Inflammatory macrophage treated with lipopolysaccharide for 1 hour (primary cell): ENCODE measurements at regions not wholly inside any gene's neighbourhood (a gene's known extent, or its start where the extent isn't known, plus 50 kb on each side); places are given as distances from the start of the nearest gene placed in this dataset.

Experiments used
- DNase-seq, 2 donors: peaks; one replicate each; pipeline ENCODE4 v3.0.0-alpha.2; 2020 to 2022

- DNase-seq: no peak
Observed at GRCh38 chr4:164441109-164441508, 312.8 kb upstream of the SMIM31 start.

DNA sequence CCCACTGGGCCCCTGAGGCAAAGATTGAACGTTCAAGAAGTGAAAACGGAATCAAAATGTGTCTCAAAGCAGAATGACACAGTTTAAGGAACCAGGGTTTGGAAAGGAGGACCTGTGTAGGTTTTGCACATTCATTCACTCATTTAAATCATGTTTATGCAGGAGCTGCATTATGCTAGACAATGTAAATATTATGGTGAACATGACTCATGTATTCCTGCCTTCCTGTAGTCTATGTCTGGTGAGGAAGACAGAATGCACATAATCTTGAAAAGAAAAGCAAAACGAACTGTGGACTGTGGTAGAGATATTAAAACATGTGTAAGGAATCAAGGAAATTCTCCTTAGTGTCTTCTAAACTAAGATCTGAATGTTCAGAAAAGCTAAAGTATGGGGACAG is 311.8 kb upstream of the SMIM31 start:
- no peak for DNase-seq

- DNase-seq: no peak
Observed at GRCh38 chr4:164446516-164446915, 307.4 kb upstream of the SMIM31 start.

GRCh38 chr4:164461901-164462300 is 292.0 kb upstream of the SMIM31 start:
- no peak for DNase-seq

DNA sequence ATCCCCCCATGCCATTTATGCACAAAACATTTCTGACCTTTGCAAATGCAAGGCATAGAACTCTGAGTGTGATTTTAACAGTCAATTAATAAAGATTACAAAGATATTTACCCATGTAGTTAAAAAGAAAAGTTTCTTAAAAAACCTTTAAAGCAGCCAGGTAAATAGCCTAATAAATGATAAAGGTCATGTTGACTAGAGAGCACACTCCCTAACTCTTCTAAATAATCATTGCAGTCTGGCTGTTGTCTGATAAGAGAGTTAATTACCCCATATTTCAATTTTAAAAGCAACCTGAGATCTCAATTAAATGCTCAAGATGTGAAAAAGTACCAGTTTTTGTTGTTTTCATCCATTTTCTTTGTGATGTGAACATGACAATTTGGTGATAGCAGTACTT is 291.5 kb upstream of the SMIM31 start:
- DNase-seq: no peak

DNA sequence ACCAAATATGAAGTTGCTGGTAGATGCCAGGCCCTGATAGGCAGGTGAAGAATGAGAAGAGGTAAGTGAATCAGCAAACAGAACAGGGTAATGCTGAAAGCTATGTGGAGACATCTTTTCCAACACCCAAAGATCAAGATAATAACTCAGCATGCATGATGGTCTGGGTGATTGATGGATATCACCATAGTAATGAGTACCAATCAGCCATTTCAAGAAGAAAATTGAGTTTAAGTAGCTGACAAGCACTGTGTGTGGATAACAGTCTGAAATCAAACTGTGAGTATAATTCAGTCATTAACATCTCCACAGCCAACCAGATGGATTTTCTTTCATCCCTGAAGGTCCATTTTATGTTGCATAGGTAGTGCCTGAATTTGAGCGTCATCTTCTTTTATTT is 289.6 kb upstream of the SMIM31 start:
- no peak for DNase-seq

DNA sequence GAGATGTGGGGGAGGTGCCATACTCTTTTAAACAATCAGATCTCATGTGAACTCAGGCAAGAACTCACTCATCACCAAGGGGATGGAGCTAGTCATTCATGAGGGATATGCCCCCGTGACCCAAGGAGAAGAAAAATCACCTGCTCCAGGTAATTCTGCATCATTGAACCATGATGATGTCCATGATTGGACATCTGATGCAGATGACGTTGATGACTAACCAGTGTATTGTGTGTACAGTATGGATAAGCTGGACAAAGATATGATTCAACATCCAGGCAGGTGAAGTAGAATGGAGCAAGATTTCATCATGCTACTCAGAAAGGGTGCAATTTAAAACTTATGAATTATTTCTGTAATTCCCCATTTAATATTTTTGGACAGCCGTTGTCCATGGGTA is 286.4 kb upstream of the SMIM31 start:
- no peak for DNase-seq

DNA sequence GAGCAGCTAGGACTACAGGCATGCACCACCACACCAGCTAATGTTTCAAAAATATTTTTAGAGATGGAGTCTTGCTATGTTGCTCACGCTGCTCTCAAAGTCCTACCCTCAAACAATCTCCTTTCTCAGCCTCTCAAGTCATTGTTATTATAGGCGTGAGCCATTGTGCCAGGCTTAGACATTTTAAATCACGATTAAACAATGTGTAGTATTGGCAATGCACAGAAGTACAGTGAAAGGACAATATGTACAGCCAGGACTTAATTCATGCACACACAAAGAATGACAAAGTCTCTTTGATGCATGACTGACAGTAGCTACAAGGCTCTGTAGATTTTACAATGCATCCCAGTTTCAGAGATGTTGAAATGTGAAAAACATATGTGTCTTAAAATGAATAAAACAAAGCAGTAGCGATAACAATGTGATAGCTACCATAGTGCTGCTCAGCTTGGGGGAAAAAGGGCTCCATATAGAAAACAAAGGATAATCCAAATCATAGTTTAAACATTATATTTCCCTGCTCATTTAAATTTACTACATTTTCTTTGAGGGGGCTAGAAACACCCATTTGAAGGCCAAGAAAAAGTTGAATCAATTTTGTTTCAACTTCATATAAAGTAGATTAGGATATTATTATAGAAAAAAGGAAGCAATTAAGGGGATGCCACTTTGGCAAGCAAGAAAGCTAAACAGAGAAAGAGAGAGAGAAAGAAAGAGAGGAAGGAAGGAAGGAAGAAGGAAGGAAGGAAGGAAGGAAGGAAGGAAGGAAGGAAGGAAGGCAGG is 272.4 kb upstream of the SMIM31 start:
- no peak for DNase-seq

- DNase-seq: no peak
Observed at GRCh38 chr4:164482092-164482404, 271.9 kb upstream of the SMIM31 start.

DNA sequence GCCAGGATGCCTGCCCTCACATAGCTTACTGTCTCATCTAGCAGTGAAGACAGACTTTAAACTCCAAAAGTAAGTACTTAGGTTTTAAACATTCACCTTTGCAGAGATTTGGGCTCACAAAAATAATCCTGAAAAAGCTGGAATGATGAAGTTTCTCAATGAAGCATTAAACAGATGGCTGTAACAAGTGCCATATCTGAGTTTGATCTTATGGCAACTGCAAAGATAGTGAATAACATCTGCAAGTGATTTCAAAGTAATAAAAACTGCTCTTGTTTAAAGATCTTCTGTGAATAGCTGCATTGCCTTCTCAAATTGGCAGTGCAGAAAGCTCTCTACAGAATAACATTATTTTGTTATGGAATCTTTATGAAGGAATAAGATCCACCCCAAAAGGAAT is 271.2 kb upstream of the SMIM31 start:
- DNase-seq: no peak

DNA sequence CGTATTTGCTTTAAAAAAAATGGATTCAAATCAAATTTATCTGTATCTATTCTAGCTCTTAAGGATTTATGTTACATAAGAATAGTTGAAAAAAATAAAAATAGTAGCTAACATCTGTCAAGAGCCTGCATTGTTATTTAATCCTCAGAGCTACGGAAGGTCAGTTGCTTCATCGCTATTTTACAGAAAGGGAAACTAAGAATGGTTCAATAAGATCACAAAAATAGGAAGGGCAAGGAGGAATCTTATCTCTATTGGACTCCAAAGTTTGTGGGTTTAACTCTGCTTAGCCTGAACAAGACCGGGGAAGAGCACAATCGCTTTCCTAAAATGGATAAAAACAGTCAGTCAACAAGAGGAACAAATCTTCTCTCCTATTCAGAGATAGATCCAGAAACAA is 270.2 kb upstream of the SMIM31 start:
- no peak for DNase-seq

GRCh38 chr4:164484551-164484950 is 269.4 kb upstream of the SMIM31 start:
- DNase-seq: no peak

DNA sequence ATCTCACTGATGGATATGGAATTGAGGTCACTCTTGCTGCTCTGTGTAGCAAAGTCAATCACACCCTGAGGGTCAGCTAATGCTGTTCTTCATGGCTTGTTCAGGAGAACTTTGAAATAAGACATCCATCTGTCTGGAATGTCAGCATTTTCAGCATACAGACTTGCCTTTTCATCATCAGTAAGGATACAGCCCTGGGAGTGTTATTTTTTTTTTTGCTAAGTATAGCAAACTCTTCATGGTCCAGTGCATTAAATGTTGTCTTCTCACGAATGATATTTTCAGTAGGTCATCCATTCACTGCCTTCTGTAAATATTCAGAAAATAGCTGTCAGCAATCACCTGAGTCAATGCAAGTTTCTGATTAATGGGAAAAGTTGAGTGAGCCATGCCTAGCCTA is 268.8 kb upstream of the SMIM31 start:
- DNase-seq: no peak

GRCh38 chr4:164488114-164488513 is 265.8 kb upstream of the SMIM31 start:
- no peak for DNase-seq

- DNase-seq: no peak
Observed at GRCh38 chr4:164501074-164501473, 252.9 kb upstream of the SMIM31 start.

- no peak for DNase-seq
Observed at GRCh38 chr4:164503874-164504273, 250.1 kb upstream of the SMIM31 start.

DNA sequence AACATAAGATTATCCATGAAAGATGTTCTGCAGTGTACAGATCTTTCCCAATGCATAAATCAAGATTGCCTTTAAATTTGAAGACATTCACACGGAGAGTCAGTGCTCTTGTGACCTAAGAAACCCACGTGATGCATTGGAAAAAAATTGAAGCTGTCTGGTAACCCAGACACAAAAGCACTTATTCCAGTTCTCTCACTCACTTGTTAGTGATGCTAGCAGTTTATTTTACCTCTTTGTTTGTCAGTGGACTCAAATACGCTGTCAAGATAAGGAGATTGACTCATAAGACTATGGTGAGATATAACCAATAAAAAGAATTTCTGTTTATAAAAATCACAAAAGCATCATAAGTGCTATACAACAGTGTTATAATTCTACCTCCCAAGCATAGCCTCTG is 245.8 kb upstream of the SMIM31 start:
- DNase-seq: no peak

DNA sequence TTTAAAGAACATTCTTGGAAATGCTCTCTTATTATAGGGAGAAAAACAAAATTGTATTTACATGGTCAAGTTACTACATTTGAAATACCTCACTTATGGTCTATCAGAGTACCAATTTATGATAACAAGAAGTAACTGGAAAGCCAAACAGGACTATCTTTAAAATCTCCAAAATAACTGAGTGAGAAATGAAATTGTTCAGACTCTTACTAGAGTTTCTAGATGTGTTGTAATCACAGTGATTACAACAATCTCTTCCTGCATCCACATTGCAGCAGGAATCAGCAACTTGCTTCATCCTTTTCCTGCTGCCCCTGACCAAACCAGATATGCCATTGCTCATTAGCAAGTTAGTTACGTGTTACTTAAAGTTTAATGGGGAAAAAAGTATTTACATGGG is 245.2 kb upstream of the SMIM31 start:
- no peak for DNase-seq

- DNase-seq: no peak
Observed at GRCh38 chr4:164509951-164510350, 244.0 kb upstream of the SMIM31 start.

DNA sequence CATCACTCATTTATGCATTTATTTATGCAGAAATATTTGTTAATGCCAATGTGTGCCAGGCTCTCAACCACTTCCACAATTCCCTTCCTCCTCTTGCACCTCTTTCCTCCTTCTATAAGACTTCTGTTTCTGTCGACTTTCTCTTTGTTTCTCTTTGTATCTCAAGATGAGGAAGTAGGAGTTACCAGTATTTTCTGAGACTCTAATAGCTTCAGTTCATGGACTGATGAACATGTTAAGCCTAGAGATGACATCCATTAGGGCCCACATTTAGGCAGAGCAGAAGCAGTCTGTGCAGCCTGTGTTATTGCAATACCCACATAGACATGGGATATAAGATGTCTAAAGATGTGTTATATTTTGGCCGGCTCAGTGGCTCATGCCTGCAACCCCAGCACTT is 241.8 kb upstream of the SMIM31 start:
- no peak for DNase-seq

- no peak for DNase-seq
Observed at GRCh38 chr4:164514765-164515164, 239.2 kb upstream of the SMIM31 start.

DNA sequence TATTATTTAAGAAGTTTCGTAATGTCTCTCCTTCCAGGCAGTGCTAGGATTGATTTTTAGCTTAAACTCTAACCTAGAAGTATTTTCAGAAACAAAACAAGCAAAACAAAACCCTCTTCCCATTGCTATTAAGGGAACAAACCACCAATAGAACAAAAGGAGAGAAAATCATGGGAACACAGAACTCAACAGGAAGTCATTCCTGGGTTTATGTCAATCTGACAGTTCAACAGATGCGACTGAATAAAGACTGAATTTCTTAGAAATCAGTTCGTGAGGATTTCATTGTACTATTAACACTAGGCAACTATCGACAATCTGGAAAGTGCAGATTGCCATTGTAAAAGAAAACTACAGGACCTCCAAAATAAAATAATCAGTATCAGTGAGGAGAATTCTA is 229.1 kb upstream of the SMIM31 start:
- no peak for DNase-seq

DNA sequence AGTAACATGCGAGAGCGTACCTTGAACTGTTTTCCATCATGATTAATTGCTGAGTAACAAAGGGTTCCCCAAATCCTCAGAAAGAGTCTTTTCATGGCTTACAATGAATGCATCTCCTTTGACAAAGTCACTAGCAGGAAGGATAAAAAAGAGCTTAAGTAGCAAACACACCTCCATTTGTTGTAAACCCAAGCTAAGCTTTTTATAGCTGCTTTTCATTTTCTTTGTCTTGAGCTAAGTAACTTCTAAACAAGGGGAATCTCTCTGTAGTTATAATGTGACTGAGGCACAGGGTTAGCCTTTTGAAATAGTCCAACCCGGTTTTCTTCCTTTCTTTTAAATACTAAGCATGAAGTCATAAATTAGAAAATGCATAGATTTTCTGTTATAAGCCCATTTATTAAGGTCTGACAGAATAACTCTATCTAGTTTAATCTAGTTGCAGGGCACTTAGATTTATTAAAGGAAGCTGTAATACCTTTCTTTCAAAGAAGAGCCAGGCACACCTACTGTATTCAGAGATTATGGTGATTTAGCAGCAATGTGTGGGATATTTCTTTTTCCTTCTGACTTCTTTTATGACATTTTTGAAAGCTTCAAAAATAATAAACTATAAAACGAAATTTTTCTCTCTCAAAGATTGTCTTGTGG is 226.9 kb upstream of the SMIM31 start:
- no peak for DNase-seq

DNA sequence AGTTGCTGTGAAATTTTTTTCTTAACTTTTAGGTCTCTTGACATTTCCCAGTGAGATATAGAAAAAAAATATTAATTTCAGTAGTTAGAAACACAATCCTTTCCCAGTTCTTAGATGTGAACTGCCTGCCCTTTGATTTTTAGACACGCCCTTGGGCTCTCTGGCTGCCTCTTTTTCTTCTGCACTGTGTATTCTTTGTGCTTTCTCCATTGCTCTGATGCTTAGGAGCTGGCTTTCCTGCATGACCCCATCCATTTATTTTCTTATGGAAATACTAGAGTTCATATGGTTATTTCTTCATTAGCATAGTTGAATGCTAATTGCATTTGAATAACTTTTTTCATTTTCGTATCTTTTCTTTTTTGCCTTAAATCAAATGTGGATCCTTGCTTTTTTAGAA is 224.9 kb upstream of the SMIM31 start:
- no peak for DNase-seq

DNA sequence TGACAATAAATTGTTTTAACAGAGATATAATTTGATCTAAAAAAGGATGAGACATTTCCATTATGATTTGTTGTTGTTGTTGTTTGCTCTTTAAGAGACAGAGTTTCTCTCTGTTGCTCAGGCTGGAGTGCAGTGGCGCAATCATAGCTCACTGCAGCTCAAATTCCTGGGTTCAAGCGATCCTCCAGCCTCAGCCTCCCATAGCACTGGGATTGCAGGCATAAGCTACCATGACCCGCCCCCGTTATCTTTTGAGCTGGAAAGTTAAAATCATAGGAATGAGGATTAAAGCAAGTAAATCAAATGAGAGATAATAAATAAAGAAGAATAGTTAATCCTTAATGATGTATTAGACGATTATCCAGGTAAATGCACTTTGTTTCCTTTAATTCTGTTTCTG is 224.4 kb upstream of the SMIM31 start:
- DNase-seq: no peak
